WTC11 (cell line): ENCODE measurements at regions not wholly inside any gene's neighbourhood (a gene's known extent, or its start where the extent isn't known, plus 50 kb on each side); places are given as distances from the start of the nearest gene placed in this dataset.

Experiments used
- ATAC-seq: fragments of 200-7000 bp; cut with Tn5 transposase; 2 replicates; pipeline ENCODE4 v1.10.0; 2021; ENCODE audit warnings: mild to moderate bottlenecking, moderate library complexity
- CTCF ChIA-PET: fragments of 300-600 bp; sonication (Branson Sonifier 250); formaldehyde crosslinking; loops from one replicate; lab custom pipeline; 2021; ENCODE audit warnings: antibody characterized with exemption; lab: Charles Lee
- POLR2A ChIA-PET: fragments of 350-600 bp; sonication (Branson Sonifier 250); formaldehyde crosslinking; loops from one replicate; lab custom pipeline; 2021; ENCODE audit warnings: antibody characterized with exemption; lab: Charles Lee
- DNase-seq: peaks from one replicate; pipeline ENCODE4 v3.0.0; 2021; ENCODE audit warnings: low spot score
- H3K27ac Mint-ChIP-seq: 2 replicates; pipeline ENCODE4 v1.8.0; 2021; ENCODE audit warnings: mixed read lengths
- H3K27me3 Mint-ChIP-seq: 2 replicates; pipeline ENCODE4 v1.8.0; 2021; ENCODE audit warnings: low read depth, mild to moderate bottlenecking, moderate library complexity, mixed read lengths
- H3K36me3 Mint-ChIP-seq: 2 replicates; pipeline ENCODE4 v1.8.0; 2021; ENCODE audit warnings: mixed read lengths
- H3K4me1 Mint-ChIP-seq: 2 replicates; pipeline ENCODE4 v1.8.0; 2022; ENCODE audit warnings: mixed read lengths
- H3K4me3 Mint-ChIP-seq: 2 replicates; pipeline ENCODE4 v1.8.0; 2021; ENCODE audit warnings: mild to moderate bottlenecking, moderate library complexity, mixed read lengths
- H3K9me3 Mint-ChIP-seq: 2 replicates; pipeline ENCODE4 v1.8.0; 2021; ENCODE audit warnings: mixed read lengths
- CBFB ChIP-seq: sonication (generic); formaldehyde crosslinking; IDR thresholded peaks from 2 replicates; pipeline ENCODE4 v1.8.1; 2022; ENCODE audit warnings: mild to moderate bottlenecking, low read depth, missing genetic modification reagents
- CDX4 ChIP-seq: fragments of 250-450 bp; sonication (Bioruptor Pico); IDR thresholded peaks from 2 replicates; pipeline ENCODE4 v1.9.0; 2021; ENCODE audit warnings: moderate library complexity, mild to moderate bottlenecking, inconsistent platforms, borderline replicate concordance
- CTCF ChIP-seq: fragments of 200-600 bp; IDR thresholded peaks from 2 replicates; pipeline ENCODE4 v1.8.0; 2022; ENCODE audit warnings: antibody characterized with exemption
- E2F4 ChIP-seq: sonication (generic); formaldehyde crosslinking; IDR thresholded peaks from 2 replicates; pipeline ENCODE4 v1.8.1; 2022; ENCODE audit warnings: low read depth, mild to moderate bottlenecking, moderate library complexity, missing genetic modification reagents, borderline replicate concordance
- JUN ChIP-seq: sonication (generic); formaldehyde crosslinking; IDR thresholded peaks from 2 replicates; pipeline ENCODE4 v1.8.0; 2023; ENCODE audit warnings: mild to moderate bottlenecking, missing genetic modification reagents
- RELA ChIP-seq: sonication (generic); formaldehyde crosslinking; IDR thresholded peaks from 2 replicates; pipeline ENCODE4 v1.8.1; 2022; ENCODE audit warnings: missing genetic modification reagents, mild to moderate bottlenecking, borderline replicate concordance
- SMAD4 ChIP-seq: sonication (generic); formaldehyde crosslinking; IDR thresholded peaks from 2 replicates; pipeline ENCODE4 v1.8.0; 2022; ENCODE audit warnings: mild to moderate bottlenecking, missing genetic modification reagents
- SOX15 ChIP-seq: fragments of 250-450 bp; sonication (Bioruptor Pico); IDR thresholded peaks from 2 replicates; pipeline ENCODE4 v1.9.0; 2021; ENCODE audit warnings: mild to moderate bottlenecking
- SP1 ChIP-seq: sonication (generic); formaldehyde crosslinking; conservative IDR thresholded peaks from 2 replicates; pipeline ENCODE4 v1.8.1; 2022; ENCODE audit warnings: missing genetic modification reagents
- USF2 ChIP-seq: sonication (generic); formaldehyde crosslinking; IDR thresholded peaks from 2 replicates; pipeline ENCODE4 v1.8.1; 2023; ENCODE audit warnings: mild to moderate bottlenecking, missing genetic modification reagents, moderate library complexity
- ZNF232 ChIP-seq: sonication (generic); formaldehyde crosslinking; IDR thresholded peaks from 2 replicates; pipeline ENCODE4 v1.8.0; 2022; ENCODE audit warnings: mild to moderate bottlenecking, missing genetic modification reagents
- ZNF263 ChIP-seq: sonication (generic); formaldehyde crosslinking; IDR thresholded peaks from 2 replicates; pipeline ENCODE4 v1.8.1; 2022; ENCODE audit warnings: low read depth, mild to moderate bottlenecking, moderate library complexity, missing genetic modification reagents
- ZNF416 ChIP-seq: fragments of 250-450 bp; sonication (Bioruptor Pico); IDR thresholded peaks from 2 replicates; pipeline ENCODE4 v1.9.0; 2021; ENCODE audit warnings: mild to moderate bottlenecking, inconsistent platforms
- TF ChIP-seq, protein P1 (sequence below): sonication (generic); formaldehyde crosslinking; IDR thresholded peaks from 2 replicates; pipeline ENCODE4 v1.8.0; 2023; ENCODE audit warnings: mild to moderate bottlenecking, missing genetic modification reagents
- TF ChIP-seq, protein P2 (sequence below): sonication (generic); formaldehyde crosslinking; IDR thresholded peaks from 2 replicates; pipeline ENCODE4 v1.8.0; 2022; ENCODE audit warnings: missing genetic modification reagents
- TF ChIP-seq, protein P3 (sequence below): sonication (generic); formaldehyde crosslinking; IDR thresholded peaks from 2 replicates; pipeline ENCODE4 v1.8.1; 2022; ENCODE audit warnings: mild to moderate bottlenecking, missing genetic modification reagents, moderate library complexity, borderline replicate concordance

- TF ChIP-seq JUN (CRISPR knock-in tag) (no peak), CDX4 (CRISPR knock-in tag) (no peak), SMAD4 (CRISPR knock-in tag) (no peak), CBFB (CRISPR knock-in tag) (no peak), ZNF232 (CRISPR knock-in tag) (no peak)
Observed at GRCh38 chr7:125828153-125828700, 898.6 kb upstream of the POT1 start (continued).

GRCh38 chr7:125823538-125823937 lies 893.9 kb upstream of the POT1 start:
- no peak for TF ChIP-seq RELA (CRISPR knock-in tag)
- DNase-seq (no peak), ATAC-seq (no peak)
- Mint-ChIP-seq H3K27me3 (no peaks in the 10 kb centered on the region; the same call in 1 of the 2 replicates), H3K9me3 (peaks cover 16% of the 10 kb centered on the region), H3K4me1 (no peaks in the 10 kb centered on the region), H3K4me3 (no peak overlapping the region), H3K27ac (no peak overlapping the region), H3K36me3 (peaks cover 7% of the 10 kb centered on the region)
- ChIA-PET CTCF (no interaction called here), POLR2A (no interaction called here)

- Mint-ChIP-seq H3K4me1 (no peaks in the 10 kb centered on the region), H3K27ac (no peak overlapping the region), H3K9me3 (no peaks in the 10 kb centered on the region), H3K36me3 (no peaks in the 10 kb centered on the region), H3K4me3 (no peak overlapping the region), H3K27me3 (no peaks in the 10 kb centered on the region)
- no peak for DNase-seq
- no peak for ATAC-seq
- CTCF ChIA-PET: interaction anchor here (0.8 to 0.9 kb wide), 2 partner anchors 13 to 14 kb away, joined by 3 read pairs; no protein-coding TSS in a partner anchor
- TF ChIP-seq, protein P1, sequence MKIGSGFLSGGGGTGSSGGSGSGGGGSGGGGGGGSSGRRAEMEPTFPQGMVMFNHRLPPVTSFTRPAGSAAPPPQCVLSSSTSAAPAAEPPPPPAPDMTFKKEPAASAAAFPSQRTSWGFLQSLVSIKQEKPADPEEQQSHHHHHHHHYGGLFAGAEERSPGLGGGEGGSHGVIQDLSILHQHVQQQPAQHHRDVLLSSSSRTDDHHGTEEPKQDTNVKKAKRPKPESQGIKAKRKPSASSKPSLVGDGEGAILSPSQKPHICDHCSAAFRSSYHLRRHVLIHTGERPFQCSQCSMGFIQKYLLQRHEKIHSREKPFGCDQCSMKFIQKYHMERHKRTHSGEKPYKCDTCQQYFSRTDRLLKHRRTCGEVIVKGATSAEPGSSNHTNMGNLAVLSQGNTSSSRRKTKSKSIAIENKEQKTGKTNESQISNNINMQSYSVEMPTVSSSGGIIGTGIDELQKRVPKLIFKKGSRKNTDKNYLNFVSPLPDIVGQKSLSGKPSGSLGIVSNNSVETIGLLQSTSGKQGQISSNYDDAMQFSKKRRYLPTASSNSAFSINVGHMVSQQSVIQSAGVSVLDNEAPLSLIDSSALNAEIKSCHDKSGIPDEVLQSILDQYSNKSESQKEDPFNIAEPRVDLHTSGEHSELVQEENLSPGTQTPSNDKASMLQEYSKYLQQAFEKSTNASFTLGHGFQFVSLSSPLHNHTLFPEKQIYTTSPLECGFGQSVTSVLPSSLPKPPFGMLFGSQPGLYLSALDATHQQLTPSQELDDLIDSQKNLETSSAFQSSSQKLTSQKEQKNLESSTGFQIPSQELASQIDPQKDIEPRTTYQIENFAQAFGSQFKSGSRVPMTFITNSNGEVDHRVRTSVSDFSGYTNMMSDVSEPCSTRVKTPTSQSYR (CRISPR knock-in tag): no peak
- TF ChIP-seq USF2 (CRISPR knock-in tag) (no peak), JUN (CRISPR knock-in tag) (no peak), ZNF263 (no peak), SP1 (CRISPR knock-in tag) (no peak), SOX15 (CRISPR knock-in tag) (no peak), E2F4 (CRISPR knock-in tag) (no peak), ZNF416 (CRISPR knock-in tag) (no peak), CTCF (no peak)
- TF ChIP-seq, protein P2, sequence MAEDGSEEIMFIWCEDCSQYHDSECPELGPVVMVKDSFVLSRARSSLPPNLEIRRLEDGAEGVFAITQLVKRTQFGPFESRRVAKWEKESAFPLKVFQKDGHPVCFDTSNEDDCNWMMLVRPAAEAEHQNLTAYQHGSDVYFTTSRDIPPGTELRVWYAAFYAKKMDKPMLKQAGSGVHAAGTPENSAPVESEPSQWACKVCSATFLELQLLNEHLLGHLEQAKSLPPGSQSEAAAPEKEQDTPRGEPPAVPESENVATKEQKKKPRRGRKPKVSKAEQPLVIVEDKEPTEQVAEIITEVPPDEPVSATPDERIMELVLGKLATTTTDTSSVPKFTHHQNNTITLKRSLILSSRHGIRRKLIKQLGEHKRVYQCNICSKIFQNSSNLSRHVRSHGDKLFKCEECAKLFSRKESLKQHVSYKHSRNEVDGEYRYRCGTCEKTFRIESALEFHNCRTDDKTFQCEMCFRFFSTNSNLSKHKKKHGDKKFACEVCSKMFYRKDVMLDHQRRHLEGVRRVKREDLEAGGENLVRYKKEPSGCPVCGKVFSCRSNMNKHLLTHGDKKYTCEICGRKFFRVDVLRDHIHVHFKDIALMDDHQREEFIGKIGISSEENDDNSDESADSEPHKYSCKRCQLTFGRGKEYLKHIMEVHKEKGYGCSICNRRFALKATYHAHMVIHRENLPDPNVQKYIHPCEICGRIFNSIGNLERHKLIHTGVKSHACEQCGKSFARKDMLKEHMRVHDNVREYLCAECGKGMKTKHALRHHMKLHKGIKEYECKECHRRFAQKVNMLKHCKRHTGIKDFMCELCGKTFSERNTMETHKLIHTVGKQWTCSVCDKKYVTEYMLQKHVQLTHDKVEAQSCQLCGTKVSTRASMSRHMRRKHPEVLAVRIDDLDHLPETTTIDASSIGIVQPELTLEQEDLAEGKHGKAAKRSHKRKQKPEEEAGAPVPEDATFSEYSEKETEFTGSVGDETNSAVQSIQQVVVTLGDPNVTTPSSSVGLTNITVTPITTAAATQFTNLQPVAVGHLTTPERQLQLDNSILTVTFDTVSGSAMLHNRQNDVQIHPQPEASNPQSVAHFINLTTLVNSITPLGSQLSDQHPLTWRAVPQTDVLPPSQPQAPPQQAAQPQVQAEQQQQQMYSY (CRISPR knock-in tag): no peak
- TF ChIP-seq, protein P3, sequence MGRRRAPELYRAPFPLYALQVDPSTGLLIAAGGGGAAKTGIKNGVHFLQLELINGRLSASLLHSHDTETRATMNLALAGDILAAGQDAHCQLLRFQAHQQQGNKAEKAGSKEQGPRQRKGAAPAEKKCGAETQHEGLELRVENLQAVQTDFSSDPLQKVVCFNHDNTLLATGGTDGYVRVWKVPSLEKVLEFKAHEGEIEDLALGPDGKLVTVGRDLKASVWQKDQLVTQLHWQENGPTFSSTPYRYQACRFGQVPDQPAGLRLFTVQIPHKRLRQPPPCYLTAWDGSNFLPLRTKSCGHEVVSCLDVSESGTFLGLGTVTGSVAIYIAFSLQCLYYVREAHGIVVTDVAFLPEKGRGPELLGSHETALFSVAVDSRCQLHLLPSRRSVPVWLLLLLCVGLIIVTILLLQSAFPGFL: no peak
- POLR2A ChIA-PET: no interaction called here
Observed at GRCh38 chr7:125820495-125820894, 890.9 kb upstream of the POT1 start.
